GM23338 (cell line): ENCODE measurements at regions not wholly inside any gene's neighbourhood (a gene's known extent, or its start where the extent isn't known, plus 50 kb on each side); places are given as distances from the start of the nearest gene placed in this dataset.

Experiments
- ATAC-seq: fragments of 200-7000 bp; cut with Tn5 transposase; 3 replicates; pipeline ENCODE4 v1.9.1; 2020
- DNase-seq: peaks from one replicate; pipeline ENCODE4 v3.0.0-alpha.2; 2015; ENCODE audit warnings: low spot score
- H2AFZ ChIP-seq: fragments of 200-600 bp; sonication (generic); 2 replicates; pipeline ENCODE4 v1.8.0; 2016; ENCODE audit warnings: antibody characterized with exemption, mild to moderate bottlenecking, moderate library complexity
- H3F3A ChIP-seq: fragments of 200-600 bp; sonication (generic); replicated peaks from 2 replicates; pipeline ENCODE4 v1.8.0; 2017; ENCODE audit warnings: antibody characterized with exemption, mixed run types, low read depth
- H3K27ac ChIP-seq: fragments of 200-600 bp; sonication (generic); 2 replicates; pipeline ENCODE4 v1.6.1; 2016; ENCODE audit warnings: low read depth
- H3K27me3 ChIP-seq: fragments of 200-600 bp; sonication (generic); 2 replicates; pipeline ENCODE4 v1.8.0; 2016; ENCODE audit warnings: mild to moderate bottlenecking, mixed run types, moderate library complexity; ENCODE audit not compliant: insufficient read depth
- H3K36me3 ChIP-seq: fragments of 200-600 bp; sonication (generic); 2 replicates; pipeline ENCODE4 v1.8.0; 2016; ENCODE audit warnings: mild to moderate bottlenecking; ENCODE audit not compliant: insufficient read depth
- H3K4me1 ChIP-seq: fragments of 200-600 bp; sonication (generic); 2 replicates; pipeline ENCODE4 v1.8.0; 2016; ENCODE audit warnings: mild to moderate bottlenecking, moderate library complexity; ENCODE audit not compliant: insufficient read depth
- H3K4me2 ChIP-seq: fragments of 200-600 bp; sonication (generic); 2 replicates; pipeline ENCODE4 v1.7.1; 2017; ENCODE audit warnings: mixed run types
- H3K4me3 ChIP-seq: fragments of 200-600 bp; sonication (generic); 2 replicates; pipeline ENCODE4 v1.6.1; 2016; ENCODE audit warnings: mixed run types
- H3K79me2 ChIP-seq: fragments of 200-600 bp; sonication (generic); replicated peaks from 2 replicates; pipeline ENCODE4 v1.8.0; 2017; ENCODE audit warnings: mild to moderate bottlenecking; ENCODE audit not compliant: insufficient read depth
- H3K9me2 ChIP-seq: fragments of 200-600 bp; sonication (generic); 2 replicates; pipeline ENCODE4 v1.8.0; 2017; ENCODE audit not compliant: insufficient read depth
- H4K20me1 ChIP-seq: fragments of 200-600 bp; sonication (generic); replicated peaks from 2 replicates; pipeline ENCODE4 v1.8.0; 2017; ENCODE audit warnings: mild to moderate bottlenecking; ENCODE audit not compliant: insufficient read depth
- H3K27ac Mint-ChIP-seq: 2 replicates; pipeline ENCODE4 v1.8.0; 2020; ENCODE audit warnings: inconsistent platforms, mild to moderate bottlenecking, moderate library complexity, mixed read lengths
- H3K27me3 Mint-ChIP-seq: 3 replicates; pipeline ENCODE4 v1.8.0; 2022; ENCODE audit warnings: low read depth, mild to moderate bottlenecking, moderate library complexity, mixed read lengths, inconsistent platforms; ENCODE audit not compliant: insufficient read depth, poor library complexity
- H3K36me3 Mint-ChIP-seq: 3 replicates; pipeline ENCODE4 v1.8.0; 2021; ENCODE audit warnings: low read depth, mild to moderate bottlenecking, inconsistent platforms, moderate library complexity, mixed read lengths
- H3K4me1 Mint-ChIP-seq: 3 replicates; pipeline ENCODE4 v1.8.0; 2020; ENCODE audit warnings: mild to moderate bottlenecking, inconsistent platforms, mixed read lengths
- H3K4me3 Mint-ChIP-seq: 3 replicates; pipeline ENCODE4 v1.8.0; 2021; ENCODE audit warnings: moderate library complexity, mild to moderate bottlenecking, inconsistent platforms, mixed read lengths
- H3K9me3 Mint-ChIP-seq: 3 replicates; pipeline ENCODE4 v1.8.0; 2020; ENCODE audit warnings: moderate library complexity, mild to moderate bottlenecking, inconsistent platforms, mixed read lengths
- CREB1 ChIP-seq: fragments of 250-450 bp; sonication (Bioruptor Pico); IDR thresholded peaks from 2 replicates; pipeline ENCODE4 v1.5.0; 2020; ENCODE audit warnings: low read depth, mild to moderate bottlenecking, moderate library complexity
- EZH2 ChIP-seq: fragments of 200-600 bp; sonication (generic); IDR thresholded peaks from one replicate; pipeline ENCODE4 v1.8.0; 2017; ENCODE audit warnings: antibody characterized with exemption, mild to moderate bottlenecking, low read depth; ENCODE audit not compliant: unreplicated experiment
- NANOG ChIP-seq: IDR thresholded peaks from 2 replicates; pipeline ENCODE4 v1.6.1; 2016; ENCODE audit warnings: antibody characterized with exemption, borderline replicate concordance
- ZNF114 ChIP-seq: fragments of 250-450 bp; sonication (Bioruptor Pico); IDR thresholded peaks from 2 replicates; pipeline ENCODE4 v1.5.0; 2020; ENCODE audit warnings: mild to moderate bottlenecking, moderate library complexity
- TF ChIP-seq, protein P1 (sequence below): fragments of 250-450 bp; sonication (Bioruptor Pico); IDR thresholded peaks from 2 replicates; pipeline ENCODE4 v1.5.0; 2020; ENCODE audit warnings: mild to moderate bottlenecking, moderate library complexity
- TF ChIP-seq, protein P2 (sequence below), 2 experiments: fragments of 200-600 bp in 1 of 2; sonication (generic) in 1 of 2; conservative IDR thresholded peaks; 2 replicates each; pipeline versions ENCODE4 v1.5.1 to v1.6.1; 2016 to 2017; ENCODE audit warnings: antibody characterized with exemption in 2 of 2, low read depth in 2 of 2, mild to moderate bottlenecking in 2 of 2, moderate library complexity in 1 of 2
- TF ChIP-seq, protein P3 (sequence below): IDR thresholded peaks from one replicate; pipeline ENCODE4 v1.6.1; 2018; ENCODE audit warnings: antibody characterized with exemption; ENCODE audit not compliant: unreplicated experiment
- TF ChIP-seq, protein P4 (sequence below): IDR thresholded peaks from 2 replicates; pipeline ENCODE4 v1.6.1; 2016; ENCODE audit warnings: antibody characterized with exemption

DNA sequence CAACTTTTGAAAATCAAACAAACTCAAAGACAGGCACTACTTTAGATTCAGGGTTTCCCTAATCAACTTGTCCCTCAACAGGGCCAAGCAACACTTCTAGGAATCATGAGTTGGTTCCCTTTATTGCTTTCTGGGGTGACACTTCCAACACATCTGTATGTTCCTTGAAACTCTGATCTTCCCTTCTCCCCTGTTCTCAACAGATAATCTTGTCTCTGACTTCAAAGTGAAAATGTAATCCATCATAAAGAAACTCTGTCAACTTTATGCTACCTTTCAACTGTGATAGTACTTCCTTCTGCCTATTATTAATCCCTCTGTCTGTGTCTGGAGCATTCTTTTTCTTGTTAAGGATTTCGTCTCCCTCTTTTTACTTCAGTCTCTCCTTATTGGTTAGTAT, 250.1 kb upstream of the MEF2C start:
- Histone ChIP-seq H3F3A (no peaks in the 10 kb centered on the region), H4K20me1 (no peaks in the 10 kb centered on the region), H3K4me1 (peaks cover 14% of the 10 kb centered on the region), H3K4me2 (no peak overlapping the region), H3K36me3 (no peaks in the 10 kb centered on the region), H3K27me3 (no peaks in the 10 kb centered on the region), H2AFZ (no peak overlapping the region), H3K9me2 (peaks cover 7% of the 10 kb centered on the region; the same call in 1 of the 2 replicates), H3K4me3 (no peak overlapping the region), H3K27ac (no peak overlapping the region), H3K79me2 (no peaks in the 10 kb centered on the region)
- ATAC-seq (no peak), DNase-seq (no peak)
- TF ChIP-seq ZNF114 (no peak), EZH2 (no peak), CREB1 (no peak), NANOG (no peak)
- TF ChIP-seq, protein P1, sequence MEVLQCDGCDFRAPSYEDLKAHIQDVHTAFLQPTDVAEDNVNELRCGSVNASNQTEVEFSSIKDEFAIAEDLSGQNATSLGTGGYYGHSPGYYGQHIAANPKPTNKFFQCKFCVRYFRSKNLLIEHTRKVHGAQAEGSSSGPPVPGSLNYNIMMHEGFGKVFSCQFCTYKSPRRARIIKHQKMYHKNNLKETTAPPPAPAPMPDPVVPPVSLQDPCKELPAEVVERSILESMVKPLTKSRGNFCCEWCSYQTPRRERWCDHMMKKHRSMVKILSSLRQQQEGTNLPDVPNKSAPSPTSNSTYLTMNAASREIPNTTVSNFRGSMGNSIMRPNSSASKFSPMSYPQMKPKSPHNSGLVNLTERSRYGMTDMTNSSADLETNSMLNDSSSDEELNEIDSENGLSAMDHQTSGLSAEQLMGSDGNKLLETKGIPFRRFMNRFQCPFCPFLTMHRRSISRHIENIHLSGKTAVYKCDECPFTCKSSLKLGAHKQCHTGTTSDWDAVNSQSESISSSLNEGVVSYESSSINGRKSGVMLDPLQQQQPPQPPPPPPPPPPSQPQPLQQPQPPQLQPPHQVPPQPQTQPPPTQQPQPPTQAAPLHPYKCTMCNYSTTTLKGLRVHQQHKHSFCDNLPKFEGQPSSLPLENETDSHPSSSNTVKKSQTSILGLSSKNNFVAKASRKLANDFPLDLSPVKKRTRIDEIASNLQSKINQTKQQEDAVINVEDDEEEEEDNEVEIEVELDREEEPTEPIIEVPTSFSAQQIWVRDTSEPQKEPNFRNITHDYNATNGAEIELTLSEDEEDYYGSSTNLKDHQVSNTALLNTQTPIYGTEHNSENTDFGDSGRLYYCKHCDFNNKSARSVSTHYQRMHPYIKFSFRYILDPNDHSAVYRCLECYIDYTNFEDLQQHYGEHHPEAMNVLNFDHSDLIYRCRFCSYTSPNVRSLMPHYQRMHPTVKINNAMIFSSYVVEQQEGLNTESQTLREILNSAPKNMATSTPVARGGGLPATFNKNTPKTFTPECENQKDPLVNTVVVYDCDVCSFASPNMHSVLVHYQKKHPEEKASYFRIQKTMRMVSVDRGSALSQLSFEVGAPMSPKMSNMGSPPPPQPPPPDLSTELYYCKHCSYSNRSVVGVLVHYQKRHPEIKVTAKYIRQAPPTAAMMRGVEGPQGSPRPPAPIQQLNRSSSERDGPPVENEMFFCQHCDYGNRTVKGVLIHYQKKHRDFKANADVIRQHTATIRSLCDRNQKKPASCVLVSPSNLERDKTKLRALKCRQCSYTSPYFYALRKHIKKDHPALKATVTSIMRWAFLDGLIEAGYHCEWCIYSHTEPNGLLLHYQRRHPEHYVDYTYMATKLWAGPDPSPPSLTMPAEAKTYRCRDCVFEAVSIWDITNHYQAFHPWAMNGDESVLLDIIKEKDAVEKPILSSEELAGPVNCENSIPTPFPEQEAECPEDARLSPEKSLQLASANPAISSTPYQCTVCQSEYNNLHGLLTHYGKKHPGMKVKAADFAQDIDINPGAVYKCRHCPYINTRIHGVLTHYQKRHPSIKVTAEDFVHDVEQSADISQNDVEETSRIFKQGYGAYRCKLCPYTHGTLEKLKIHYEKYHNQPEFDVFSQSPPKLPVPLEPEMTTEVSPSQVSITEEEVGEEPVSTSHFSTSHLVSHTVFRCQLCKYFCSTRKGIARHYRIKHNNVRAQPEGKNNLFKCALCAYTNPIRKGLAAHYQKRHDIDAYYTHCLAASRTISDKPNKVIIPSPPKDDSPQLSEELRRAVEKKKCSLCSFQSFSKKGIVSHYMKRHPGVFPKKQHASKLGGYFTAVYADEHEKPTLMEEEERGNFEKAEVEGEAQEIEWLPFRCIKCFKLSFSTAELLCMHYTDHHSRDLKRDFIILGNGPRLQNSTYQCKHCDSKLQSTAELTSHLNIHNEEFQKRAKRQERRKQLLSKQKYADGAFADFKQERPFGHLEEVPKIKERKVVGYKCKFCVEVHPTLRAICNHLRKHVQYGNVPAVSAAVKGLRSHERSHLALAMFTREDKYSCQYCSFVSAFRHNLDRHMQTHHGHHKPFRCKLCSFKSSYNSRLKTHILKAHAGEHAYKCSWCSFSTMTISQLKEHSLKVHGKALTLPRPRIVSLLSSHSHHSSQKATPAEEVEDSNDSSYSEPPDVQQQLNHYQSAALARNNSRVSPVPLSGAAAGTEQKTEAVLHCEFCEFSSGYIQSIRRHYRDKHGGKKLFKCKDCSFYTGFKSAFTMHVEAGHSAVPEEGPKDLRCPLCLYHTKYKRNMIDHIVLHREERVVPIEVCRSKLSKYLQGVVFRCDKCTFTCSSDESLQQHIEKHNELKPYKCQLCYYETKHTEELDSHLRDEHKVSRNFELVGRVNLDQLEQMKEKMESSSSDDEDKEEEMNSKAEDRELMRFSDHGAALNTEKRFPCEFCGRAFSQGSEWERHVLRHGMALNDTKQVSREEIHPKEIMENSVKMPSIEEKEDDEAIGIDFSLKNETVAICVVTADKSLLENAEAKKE (CRISPR knock-in tag) = no peak
- TF ChIP-seq, protein P2, sequence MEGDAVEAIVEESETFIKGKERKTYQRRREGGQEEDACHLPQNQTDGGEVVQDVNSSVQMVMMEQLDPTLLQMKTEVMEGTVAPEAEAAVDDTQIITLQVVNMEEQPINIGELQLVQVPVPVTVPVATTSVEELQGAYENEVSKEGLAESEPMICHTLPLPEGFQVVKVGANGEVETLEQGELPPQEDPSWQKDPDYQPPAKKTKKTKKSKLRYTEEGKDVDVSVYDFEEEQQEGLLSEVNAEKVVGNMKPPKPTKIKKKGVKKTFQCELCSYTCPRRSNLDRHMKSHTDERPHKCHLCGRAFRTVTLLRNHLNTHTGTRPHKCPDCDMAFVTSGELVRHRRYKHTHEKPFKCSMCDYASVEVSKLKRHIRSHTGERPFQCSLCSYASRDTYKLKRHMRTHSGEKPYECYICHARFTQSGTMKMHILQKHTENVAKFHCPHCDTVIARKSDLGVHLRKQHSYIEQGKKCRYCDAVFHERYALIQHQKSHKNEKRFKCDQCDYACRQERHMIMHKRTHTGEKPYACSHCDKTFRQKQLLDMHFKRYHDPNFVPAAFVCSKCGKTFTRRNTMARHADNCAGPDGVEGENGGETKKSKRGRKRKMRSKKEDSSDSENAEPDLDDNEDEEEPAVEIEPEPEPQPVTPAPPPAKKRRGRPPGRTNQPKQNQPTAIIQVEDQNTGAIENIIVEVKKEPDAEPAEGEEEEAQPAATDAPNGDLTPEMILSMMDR (conservative IDR thresholded peaks at IDR 0.05; ENCODE audit: low read depth in 2 of 2) = no peak
- TF ChIP-seq, protein P3, sequence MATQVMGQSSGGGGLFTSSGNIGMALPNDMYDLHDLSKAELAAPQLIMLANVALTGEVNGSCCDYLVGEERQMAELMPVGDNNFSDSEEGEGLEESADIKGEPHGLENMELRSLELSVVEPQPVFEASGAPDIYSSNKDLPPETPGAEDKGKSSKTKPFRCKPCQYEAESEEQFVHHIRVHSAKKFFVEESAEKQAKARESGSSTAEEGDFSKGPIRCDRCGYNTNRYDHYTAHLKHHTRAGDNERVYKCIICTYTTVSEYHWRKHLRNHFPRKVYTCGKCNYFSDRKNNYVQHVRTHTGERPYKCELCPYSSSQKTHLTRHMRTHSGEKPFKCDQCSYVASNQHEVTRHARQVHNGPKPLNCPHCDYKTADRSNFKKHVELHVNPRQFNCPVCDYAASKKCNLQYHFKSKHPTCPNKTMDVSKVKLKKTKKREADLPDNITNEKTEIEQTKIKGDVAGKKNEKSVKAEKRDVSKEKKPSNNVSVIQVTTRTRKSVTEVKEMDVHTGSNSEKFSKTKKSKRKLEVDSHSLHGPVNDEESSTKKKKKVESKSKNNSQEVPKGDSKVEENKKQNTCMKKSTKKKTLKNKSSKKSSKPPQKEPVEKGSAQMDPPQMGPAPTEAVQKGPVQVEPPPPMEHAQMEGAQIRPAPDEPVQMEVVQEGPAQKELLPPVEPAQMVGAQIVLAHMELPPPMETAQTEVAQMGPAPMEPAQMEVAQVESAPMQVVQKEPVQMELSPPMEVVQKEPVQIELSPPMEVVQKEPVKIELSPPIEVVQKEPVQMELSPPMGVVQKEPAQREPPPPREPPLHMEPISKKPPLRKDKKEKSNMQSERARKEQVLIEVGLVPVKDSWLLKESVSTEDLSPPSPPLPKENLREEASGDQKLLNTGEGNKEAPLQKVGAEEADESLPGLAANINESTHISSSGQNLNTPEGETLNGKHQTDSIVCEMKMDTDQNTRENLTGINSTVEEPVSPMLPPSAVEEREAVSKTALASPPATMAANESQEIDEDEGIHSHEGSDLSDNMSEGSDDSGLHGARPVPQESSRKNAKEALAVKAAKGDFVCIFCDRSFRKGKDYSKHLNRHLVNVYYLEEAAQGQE = no peak
- TF ChIP-seq, protein P4, sequence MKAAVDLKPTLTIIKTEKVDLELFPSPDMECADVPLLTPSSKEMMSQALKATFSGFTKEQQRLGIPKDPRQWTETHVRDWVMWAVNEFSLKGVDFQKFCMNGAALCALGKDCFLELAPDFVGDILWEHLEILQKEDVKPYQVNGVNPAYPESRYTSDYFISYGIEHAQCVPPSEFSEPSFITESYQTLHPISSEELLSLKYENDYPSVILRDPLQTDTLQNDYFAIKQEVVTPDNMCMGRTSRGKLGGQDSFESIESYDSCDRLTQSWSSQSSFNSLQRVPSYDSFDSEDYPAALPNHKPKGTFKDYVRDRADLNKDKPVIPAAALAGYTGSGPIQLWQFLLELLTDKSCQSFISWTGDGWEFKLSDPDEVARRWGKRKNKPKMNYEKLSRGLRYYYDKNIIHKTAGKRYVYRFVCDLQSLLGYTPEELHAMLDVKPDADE = no peak
- no peaks in the 10 kb centered on the region for H3K27me3 Mint-ChIP-seq
- peaks cover 21% of the 10 kb centered on the region for H3K4me1 Mint-ChIP-seq
- no peaks in the 10 kb centered on the region for H3K36me3 Mint-ChIP-seq
- H3K9me3 Mint-ChIP-seq = no peaks in the 10 kb centered on the region
- no peak overlapping the region for H3K27ac Mint-ChIP-seq
- H3K4me3 Mint-ChIP-seq = no peak overlapping the region
